A204.1 (cell line): ENCODE measurements at regions not wholly inside any gene's neighbourhood (a gene's known extent, or its start where the extent isn't known, plus 50 kb on each side); places are given as distances from the start of the nearest gene placed in this dataset.
"Not testable (repeated sequence)": the region's sequence is repeated elsewhere in the genome, so short reads cannot be mapped to it uniquely, and the experiment has no call there.

Experiments used
- FAIRE-seq: peaks from 2 replicates; lab custom pipeline; 2012; peaks lifted over from hg19 to GRCh38; lab: Jason Lieb, UNC

DNA sequence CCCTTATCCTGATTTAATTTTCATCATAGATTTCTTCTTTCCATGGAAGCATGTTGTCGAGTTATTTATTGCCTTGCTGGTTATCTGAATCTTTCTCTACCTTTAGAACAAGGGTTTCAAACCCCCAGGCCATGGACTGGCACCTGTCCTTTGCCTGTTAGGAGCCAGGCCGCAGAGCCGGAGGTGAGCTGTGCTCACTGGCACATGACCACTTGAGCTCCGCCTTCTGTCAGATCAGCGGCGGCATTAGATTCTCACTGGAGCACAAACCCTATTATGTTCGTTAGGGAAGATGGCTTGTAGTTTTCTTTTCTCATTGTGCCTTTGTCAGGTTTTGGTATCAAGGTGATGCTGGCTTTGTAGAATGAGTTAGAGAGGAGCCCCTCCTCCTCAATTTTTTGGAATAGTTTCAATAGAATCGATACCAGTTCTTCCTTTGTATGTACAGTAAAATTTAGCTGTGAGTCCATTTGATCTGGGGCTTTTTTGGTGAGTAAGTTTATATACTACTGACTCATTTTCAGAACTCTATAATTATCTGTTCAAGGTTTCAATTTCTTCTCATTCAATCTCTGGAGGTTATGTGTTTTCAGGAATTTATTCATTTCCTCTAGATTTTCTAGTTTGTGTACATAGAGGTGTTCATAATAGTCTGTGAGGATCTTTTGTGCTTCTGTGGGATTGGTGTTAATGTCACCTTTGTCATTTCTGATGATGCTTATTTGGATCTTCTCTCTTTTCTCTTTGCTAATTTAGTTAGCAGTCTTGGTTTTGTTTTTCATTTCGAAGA lies 668.0 kb upstream of the FAM98A start:
- FAIRE-seq = no peak

- FAIRE-seq = no peak
Observed at GRCh38 chr2:34261701-34262100, 662.6 kb upstream of the FAM98A start.

- no peak for FAIRE-seq
Observed at GRCh38 chr2:34254272-34254878, 655.3 kb upstream of the FAM98A start.

GRCh38 chr2:34252111-34252510 lies 653.0 kb upstream of the FAM98A start:
- FAIRE-seq = no peak

DNA sequence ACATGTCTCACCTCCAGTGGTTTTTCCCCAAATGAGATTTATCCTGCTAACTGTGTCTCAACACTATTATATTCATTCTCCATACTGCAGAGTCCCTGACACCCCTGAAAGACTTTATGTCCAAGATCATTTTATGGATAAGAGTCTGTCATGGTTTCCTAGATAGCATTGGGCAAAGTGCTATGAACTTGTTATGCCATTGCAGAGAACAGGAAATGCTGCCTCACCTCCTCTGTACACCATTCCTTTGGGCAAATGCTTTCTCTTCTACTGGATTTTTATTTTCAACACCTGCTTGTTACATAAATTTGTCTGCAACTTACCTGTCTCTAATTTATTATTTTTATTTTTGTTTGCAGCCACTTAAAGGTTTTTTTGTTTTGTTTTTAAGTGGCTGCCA lies 652.5 kb upstream of the FAM98A start:
- FAIRE-seq = no peak

DNA sequence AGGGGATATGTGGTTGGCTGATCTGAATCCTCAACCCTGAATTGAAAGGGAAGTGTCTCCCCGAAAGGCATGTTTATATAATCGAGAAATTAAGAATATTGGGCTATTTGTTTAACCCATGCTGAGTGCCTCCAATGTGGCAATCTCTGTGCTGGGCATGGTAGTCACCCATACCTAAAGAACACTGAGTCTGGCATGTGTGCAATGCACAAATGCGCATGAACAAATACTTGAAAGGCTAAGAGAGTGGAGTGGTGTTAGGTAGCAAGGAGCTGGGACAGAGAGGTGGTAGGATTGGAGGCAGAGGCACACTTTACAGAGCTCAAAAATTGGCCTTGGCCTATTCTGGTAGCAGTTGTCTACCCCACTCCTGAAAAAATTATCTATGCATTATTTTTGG lies 645.1 kb upstream of the FAM98A start:
- FAIRE-seq = no peak

- no peak for FAIRE-seq
Observed at GRCh38 chr2:34242763-34243123, 643.6 kb upstream of the FAM98A start.

DNA sequence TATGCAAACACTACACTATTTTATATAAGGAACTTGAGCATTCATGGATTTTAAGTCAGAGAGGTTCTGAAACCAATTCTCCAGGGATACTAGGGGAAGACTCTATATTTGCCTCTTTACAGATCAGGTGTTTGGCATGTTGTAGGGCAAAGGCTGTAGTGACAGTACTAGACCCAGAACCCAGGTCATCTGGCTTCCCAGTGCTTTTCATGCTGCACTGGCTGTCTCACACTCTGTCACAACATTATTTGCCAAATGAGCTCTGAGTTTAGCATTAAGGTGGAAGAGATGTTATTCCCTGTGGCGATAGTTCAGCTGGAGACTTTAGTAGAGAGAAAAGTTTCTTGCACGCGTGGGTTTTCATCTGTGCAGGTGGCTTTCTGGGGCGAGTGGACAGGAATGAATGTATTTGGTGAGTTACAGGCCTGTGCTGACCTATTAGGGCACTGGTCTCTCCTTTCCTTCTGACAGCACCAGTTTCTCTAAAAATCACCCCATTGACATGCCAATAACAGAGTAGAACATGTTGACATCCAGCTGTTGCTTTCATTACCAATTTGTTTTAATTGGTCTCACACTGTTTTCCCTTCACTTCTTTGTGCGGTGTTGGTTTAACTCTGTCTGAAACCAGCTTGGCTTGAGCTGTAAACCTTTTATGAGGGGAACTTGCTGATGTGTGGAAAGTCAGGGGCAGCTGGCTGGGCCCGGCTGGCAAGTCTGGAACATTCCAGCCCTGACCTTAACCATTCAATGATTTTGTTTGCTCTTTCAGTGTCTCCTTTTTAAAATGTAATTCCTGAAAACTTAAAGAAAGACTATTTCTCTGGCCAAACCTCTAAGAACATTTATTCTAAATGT lies 643.0 kb upstream of the FAM98A start:
- FAIRE-seq = no peak

GRCh38 chr2:34239511-34239910 lies 640.4 kb upstream of the FAM98A start:
- no peak for FAIRE-seq

GRCh38 chr2:34234823-34235222 lies 635.7 kb upstream of the FAM98A start:
- FAIRE-seq = no peak

GRCh38 chr2:34229998-34230397 lies 630.9 kb upstream of the FAM98A start:
- FAIRE-seq = no peak

- FAIRE-seq = no peak
Observed at GRCh38 chr2:34215174-34215573, 616.1 kb upstream of the FAM98A start.

DNA sequence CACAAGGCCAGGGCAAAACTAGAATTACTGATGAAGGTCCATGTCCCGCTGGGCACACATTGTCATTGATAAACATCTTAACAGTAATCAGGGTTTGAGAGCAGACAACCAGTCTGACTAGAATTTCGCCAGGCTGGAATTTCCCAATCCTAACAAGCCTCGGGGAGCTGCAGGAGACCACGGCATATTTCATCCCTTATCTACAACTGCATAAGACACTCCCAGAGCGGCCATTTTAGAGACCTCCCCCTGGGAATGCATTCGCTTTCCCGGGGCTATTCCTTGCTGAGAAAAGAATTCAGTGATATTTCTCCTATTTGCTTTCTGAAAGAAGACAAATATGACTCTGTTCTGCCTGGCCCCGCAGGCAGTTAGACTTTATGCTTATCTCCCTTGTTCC lies 611.3 kb upstream of the FAM98A start:
- FAIRE-seq = not testable (repeated sequence)

DNA sequence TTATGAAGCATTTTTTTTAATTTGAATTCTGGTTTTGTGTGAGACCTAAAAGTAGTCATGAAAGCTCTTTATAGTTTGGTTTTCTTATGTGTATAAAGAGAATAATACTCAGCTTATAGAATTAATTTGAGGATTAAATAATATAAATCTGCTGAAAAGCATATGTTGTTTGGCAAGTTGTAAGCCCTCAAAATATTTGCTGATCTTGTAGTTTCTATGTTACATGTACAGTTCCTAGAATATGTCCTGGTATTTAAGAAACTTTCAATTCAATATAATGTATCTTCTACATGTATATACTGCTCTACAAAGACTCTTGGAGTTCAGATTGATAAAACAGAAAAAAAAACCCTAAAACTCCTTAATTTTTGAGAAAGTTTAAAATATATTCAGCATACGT lies 605.5 kb upstream of the FAM98A start:
- no peak for FAIRE-seq

GRCh38 chr2:34201099-34201498 lies 602.0 kb upstream of the FAM98A start:
- FAIRE-seq = no peak

- FAIRE-seq = no peak
Observed at GRCh38 chr2:34199971-34200370, 600.9 kb upstream of the FAM98A start.

- no peak for FAIRE-seq
Observed at GRCh38 chr2:34193164-34193563, 594.1 kb upstream of the FAM98A start.

DNA sequence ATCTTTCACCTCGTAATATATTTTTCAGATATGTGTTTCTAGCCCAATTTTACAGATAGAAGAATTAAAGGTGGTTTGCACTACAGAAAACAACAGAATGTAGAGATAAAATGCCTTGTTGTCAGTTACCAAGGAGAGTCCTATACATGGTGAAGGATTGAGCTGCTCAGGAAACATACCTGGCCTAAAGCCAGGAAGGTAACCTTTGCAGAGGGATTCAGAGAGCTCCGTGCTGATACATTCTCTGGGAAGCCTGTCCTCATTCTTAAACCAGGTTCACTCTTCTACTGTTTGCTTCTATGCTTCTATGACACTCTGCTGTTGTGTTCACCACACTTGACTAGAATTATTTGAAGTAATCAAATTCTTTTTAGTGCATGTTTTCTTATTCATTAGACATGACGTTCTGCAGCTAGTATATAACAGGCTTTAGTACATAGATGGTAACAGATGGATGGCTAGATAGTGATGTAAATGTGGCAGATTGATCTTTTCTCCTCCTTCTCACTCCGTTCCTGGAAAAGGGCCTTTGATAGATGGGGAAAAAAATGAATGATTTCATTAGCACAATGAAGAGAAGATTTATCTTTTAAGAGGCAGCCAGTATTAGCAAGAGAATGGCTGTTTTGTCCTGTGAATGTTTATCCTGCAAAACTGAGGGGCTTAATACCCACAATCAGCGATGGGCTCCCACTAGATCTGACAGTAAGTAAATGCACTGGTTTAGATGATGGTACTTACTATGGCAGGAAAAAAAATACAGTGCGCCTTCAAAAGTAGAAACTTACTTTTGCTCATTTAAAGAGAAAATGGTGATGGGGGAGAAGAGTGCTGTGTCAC lies 589.6 kb upstream of the FAM98A start:
- no peak for FAIRE-seq

- no peak for FAIRE-seq
Observed at GRCh38 chr2:34179511-34179910, 580.4 kb upstream of the FAM98A start.

DNA sequence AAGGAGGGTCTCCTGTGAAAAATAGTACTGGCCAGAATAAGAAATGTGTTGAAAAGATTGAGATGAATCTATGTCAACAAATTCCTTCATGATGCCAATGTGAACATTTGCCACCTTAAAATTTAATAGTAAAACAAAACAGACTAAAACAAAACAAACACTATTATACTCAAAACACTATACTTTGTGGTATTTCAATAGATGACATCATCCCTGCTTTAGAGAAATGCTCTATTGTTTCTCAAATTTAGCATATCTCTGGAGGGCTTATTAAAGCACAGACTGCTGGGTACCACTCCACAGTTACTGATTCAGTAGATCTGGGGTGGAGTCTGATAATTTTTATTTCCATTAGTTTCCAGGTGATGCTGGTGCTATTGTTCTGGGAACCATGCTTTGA lies 579.4 kb upstream of the FAM98A start:
- no peak for FAIRE-seq

DNA sequence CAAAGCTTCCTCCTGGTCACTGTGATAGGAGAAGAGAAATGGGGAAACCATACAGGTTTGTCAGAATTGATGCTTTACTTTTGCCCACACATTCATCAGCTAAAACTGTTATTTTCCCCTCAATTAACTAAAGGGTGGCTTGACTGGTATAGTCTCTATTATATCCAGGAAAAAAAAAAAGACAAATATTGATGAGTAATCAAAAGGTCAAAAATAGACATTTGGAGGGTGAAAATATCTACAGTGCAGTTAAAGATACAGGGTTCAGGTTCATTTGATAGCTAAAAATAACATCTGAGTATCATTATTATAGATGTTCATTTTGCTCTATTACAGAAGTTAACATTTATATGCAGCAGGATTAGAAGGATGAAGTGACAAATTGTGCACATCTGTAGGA lies 577.6 kb upstream of the FAM98A start:
- FAIRE-seq = no peak

DNA sequence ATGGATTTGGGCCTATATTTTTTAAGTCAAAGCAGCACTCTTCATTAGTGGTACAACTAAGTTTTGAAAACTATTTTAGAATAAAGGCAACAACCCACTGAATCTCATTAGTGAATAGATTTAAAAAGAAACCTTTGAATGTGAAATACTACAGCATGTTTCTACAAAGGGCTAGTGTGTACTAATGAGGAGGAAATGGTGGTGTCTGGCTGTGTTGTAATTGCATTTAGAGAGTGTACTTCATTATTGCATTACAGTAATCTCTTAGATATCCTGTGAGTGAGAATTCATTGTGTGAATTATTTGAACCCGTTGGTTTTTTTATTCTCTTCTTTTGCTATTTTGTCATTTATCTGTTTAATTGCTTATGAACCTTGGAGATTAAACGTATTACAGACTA lies 575.4 kb upstream of the FAM98A start:
- FAIRE-seq = no peak
